ENCODE measurements at regions not wholly inside any gene's neighbourhood (a gene's known extent, or its start where the extent isn't known, plus 50 kb on each side); places are given as distances from the start of the nearest gene placed in this dataset.
"Not testable (repeated sequence)": the region's sequence is repeated elsewhere in the genome, so short reads cannot be mapped to it uniquely, and the experiment has no call there.

GRCh38 chr9:87049929-87050608 lies 102.8 kb upstream of the GAS1 start:
- DNase-seq = not testable (repeated sequence)

DNA sequence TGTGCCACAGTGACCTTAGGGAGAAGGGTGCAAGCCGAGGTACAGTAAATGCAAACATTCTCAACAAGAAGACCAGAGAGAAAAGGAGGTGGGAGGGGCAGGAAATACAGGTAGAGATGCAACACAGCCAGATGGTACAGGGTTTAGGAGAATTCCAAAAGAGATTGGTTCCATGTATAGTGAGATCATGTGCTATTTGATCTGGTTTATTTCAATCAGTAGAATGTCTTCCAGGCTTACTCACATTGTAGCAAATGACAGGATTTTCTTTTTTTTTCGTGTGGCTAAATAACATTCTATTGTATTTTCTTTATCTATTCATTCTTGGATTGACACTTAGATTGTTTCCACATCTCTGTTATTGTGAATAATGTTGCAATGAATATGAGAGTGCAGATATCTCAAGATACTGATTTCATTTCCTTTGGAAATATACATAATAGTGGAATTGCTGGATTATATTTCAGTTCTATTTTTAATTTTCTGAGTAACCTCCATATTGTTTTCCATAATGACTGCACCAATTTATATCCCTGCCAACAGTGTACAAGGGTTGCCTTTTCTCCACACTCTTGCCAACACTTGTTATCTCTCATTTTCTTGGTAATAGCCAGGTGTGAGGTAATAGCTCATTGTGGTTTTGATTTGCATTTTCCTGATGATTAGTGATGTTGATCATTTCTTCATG lies 107.8 kb upstream of the GAS1 start:
- DNase-seq = no peak

DNA sequence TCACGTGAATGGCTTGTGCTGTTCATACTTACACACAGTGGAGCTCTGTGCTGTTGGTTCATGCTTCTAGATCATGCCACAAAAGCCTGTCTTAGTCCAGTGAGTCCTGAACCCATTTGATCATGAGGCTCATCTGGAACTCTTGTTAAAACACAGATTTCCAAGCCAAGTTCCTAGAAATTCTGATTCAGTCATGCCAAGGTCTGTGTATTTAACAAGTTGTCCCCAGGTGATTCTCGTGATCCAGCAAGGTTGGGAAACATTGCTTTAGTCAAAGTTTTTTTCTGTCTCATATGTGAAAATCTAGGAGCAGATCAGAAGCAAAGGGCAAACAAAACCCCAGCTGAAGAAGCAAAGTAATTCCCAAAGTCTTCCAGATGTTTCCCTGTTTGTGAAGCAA lies 112.5 kb upstream of the GAS1 start:
- DNase-seq = no peak

DNA sequence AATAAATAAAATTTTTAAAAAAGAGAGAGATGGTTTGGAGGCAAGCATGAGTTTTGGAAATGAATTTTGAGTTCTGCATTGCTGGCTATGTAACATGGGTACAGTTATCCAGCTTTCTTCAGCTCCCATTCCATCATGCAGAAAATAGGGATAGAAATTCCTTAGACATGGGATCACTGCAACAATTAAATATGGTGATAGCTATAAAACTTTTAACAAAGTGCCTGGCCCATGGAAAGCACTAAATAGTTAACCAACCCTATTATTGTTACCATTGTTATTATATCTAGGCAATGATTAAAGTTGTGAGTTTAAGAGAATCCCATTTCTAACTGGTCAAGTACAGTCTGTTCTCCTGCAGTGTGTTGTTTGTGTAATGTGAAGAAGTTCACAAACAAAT lies 115.4 kb upstream of the GAS1 start:
- no peak for DNase-seq

- no peak for DNase-seq
Observed at GRCh38 chr9:87063246-87063645, 115.9 kb upstream of the GAS1 start.

GRCh38 chr9:87063871-87064270 lies 116.6 kb upstream of the GAS1 start:
- no peak for DNase-seq

- DNase-seq = no peak
Observed at GRCh38 chr9:87064311-87064710, 117.0 kb upstream of the GAS1 start.

- no peak for DNase-seq
Observed at GRCh38 chr9:87065981-87066380, 118.7 kb upstream of the GAS1 start.

- no peak for DNase-seq
Observed at GRCh38 chr9:87067426-87067825, 120.1 kb upstream of the GAS1 start.

DNA sequence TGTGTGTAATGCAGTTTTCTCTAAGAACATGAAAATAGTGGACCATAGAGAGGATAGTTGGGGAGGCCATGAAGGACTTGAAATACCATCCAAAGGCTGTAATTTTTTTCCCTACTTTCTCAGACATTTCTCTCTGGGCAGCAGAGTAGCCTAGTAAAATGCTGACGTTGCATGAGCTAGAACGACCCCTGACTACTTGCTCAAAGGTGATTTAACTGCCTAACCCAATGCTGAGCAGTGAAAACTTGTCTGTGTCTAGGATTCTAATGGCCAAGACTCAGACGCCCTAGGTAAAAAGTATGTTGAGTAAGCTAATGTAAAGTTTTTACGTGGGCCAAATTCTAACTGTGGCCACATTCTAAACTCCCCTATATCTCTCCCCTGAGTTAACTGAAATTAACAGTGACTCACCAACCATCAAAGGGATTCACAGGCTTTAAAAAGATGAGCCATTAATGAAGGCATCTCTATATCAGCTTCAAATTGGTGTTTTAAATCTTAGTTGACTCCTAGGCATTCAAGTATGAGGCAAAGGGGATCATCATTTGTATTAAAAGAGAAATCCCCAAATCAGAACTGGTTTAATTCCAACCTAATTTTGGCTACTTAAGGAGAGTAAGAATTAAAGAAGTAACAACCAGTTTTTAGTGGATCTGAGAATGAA lies 121.0 kb upstream of the GAS1 start:
- no peak for DNase-seq

GRCh38 chr9:87069690-87070089 lies 122.4 kb upstream of the GAS1 start:
- no peak for DNase-seq

DNA sequence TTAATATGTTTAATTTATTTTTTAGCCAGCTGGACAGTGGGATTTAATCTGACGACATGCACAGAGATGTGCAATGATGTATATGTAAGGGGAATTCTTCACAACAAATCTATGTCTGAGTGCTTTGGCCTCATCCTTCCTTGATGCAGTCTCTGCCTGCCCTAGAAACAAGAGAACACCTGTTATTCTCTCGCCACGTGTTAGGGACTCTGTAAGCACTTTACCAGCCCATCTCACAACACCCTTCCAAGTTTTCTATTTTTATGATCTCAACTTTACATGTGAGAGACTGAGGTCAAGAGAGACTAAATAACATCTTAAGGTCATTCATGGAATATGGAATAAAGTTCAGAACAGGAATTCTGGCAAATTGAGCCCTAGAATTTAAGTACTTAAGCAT lies 123.0 kb upstream of the GAS1 start:
- no peak for DNase-seq

GRCh38 chr9:87071473-87071872 lies 124.2 kb upstream of the GAS1 start:
- DNase-seq = no peak

DNA sequence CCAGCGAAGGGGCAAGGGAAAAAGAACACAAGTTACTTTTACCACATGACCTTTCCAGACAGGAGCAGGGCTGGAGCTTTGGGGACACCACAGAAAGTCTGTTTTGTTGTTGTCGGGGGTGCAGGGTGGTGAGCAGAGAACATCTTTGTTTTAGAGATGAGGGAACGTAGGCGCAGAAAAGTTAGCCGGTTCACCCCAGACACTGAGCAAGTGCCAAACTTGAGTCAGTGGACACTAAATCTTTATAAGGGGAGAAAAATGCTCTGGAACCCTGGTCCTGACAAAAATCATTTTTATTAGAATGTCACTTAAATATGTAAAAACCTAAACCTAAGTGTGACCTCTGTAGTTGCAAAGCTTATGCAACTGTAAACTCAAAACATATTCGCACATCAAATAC lies 126.4 kb upstream of the GAS1 start:
- DNase-seq = no peak

GRCh38 chr9:87075537-87075936 lies 128.2 kb upstream of the GAS1 start:
- no peak for DNase-seq

DNA sequence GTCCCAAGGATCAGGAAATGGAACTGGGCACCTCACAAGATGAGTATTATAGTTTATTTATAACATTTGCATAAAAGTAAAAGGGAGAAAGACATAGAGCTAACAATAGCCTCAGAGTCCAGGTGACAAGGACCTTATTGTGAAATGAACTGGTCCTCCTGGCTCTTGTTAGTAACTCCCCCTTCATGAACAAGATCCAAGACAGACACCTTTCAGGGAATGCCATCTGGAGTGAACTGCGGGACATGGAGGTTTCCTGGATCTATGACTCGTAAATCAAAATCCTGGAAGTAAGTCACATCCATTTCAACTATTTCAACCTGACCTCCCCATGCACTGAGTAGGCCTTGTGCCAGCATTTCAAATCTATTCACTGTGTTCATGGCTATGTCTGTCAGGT lies 129.5 kb upstream of the GAS1 start:
- no peak for DNase-seq

- no peak for DNase-seq
Observed at GRCh38 chr9:87077986-87078385, 130.7 kb upstream of the GAS1 start.

- DNase-seq = no peak
Observed at GRCh38 chr9:87080512-87081264, 133.4 kb upstream of the GAS1 start.

GRCh38 chr9:87081503-87081902 lies 134.2 kb upstream of the GAS1 start:
- no peak for DNase-seq

DNA sequence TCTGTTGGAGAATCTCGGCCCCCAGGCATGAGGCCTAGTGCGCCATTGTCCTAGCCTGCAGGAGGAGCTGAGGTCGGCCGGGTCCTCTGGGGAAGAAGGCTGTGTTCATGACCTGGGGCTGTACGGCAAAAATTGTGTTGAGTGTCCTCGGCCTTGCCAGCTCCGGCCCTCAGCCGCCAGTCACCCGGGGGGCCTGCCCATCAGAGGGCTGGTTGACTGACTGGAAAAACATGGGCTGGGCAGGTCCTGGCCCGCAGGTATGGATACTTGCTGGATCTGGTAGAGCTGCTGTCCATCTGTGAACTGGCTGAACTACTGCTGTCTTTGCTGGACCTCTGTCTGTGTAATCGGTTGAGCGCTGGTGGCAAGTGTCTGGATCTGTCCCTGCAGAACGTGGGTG lies 136.7 kb upstream of the GAS1 start:
- no peak for DNase-seq

DNA sequence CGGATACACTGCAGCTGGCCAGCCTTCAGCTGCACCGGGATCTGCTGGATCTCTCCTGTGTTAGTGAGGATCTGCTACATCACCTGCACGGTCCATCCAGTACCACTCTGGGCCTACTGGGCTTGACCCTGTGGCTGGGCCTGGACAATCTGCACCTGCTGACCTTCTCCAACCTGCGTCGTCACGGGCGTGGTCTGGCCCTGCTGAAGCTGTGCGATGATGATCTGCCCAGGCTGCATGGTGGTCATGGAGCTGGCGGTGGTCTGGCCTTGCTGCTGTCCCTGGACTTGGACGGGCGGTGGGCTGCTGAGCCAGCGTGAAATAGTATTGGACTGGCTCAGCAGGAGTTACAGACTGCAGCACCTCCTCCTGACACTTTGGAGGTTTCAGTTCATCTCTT lies 137.1 kb upstream of the GAS1 start:
- no peak for DNase-seq

DNA sequence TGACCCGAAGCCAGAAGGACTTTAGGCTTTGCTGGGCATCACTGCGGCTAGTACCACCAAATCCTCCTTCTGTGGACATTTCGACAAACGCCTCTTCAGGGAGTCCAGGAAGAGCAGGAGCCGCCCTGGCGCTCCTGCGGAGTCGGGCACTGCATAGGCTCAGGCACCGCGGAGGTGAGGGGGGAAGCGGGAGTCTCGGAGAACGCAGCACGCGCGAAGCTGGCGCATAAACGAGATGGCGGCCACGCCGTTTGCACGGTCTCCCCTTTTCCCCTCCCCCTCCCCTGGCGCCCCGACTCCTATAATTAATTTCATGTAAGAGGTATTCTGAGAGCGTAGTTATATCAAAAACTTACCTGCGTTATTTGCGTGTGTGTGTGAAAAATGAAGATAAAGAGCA lies 137.8 kb upstream of the GAS1 start:
- DNase-seq = no peak

DNA sequence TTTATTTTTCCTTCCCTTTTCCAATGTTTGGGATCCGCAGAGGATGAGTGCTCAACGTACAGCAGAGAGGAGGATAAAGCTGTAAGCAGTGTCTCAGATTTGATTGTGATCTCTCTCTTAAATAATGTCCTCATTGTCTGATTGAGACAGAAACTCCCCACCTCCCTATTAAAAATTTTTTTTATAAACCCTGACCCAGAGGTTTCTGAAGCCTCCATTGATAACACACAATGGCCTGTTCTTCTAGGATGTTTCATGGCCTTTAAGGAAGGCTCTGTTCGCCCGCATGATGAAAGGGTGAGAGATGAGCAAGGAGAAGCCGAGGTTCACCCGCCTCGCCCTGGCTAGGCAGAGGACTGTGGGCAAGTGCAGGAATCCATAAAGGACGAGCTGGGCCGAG lies 138.2 kb upstream of the GAS1 start:
- no peak for DNase-seq
